GM23248 (cell line): ENCODE measurements at regions not wholly inside any gene's neighbourhood (a gene's known extent, or its start where the extent isn't known, plus 50 kb on each side); places are given as distances from the start of the nearest gene placed in this dataset.

Experiments used
- DNase-seq: peaks from one replicate; pipeline ENCODE4 v3.0.0-alpha.2; 2015
- H2AFZ ChIP-seq: fragments of 200-600 bp; sonication (generic); 2 replicates; pipeline ENCODE4 v1.6.1; 2016; ENCODE audit warnings: antibody characterized with exemption
- H3F3A ChIP-seq: fragments of 200-600 bp; sonication (generic); 2 replicates; pipeline ENCODE4 v1.6.1; 2016; ENCODE audit warnings: mild to moderate bottlenecking, antibody characterized with exemption, mixed run types; ENCODE audit not compliant: insufficient read depth
- H3K27ac ChIP-seq: fragments of 200-600 bp; sonication (generic); 2 replicates; pipeline ENCODE4 v1.5.1; 2016; ENCODE audit warnings: mild to moderate bottlenecking
- H3K27me3 ChIP-seq: fragments of 200-600 bp; sonication (generic); replicated peaks from 2 replicates; pipeline ENCODE4 v1.6.1; 2016; ENCODE audit warnings: mild to moderate bottlenecking; ENCODE audit not compliant: insufficient read depth
- H3K36me3 ChIP-seq: fragments of 200-600 bp; sonication (generic); 2 replicates; pipeline ENCODE4 v1.6.1; 2016; ENCODE audit warnings: low read depth, mild to moderate bottlenecking
- H3K4me1 ChIP-seq: fragments of 200-600 bp; sonication (generic); 2 replicates; pipeline ENCODE4 v1.6.1; 2016; ENCODE audit warnings: mild to moderate bottlenecking; ENCODE audit not compliant: insufficient read depth
- H3K4me2 ChIP-seq: fragments of 200-600 bp; sonication (generic); one replicate; pipeline ENCODE4 v1.6.1; 2016; ENCODE audit warnings: mild to moderate bottlenecking; ENCODE audit not compliant: unreplicated experiment
- H3K4me3 ChIP-seq: fragments of 200-600 bp; sonication (generic); 2 replicates; pipeline ENCODE4 v1.5.1; 2016; ENCODE audit warnings: mild to moderate bottlenecking
- H3K79me2 ChIP-seq: fragments of 200-600 bp; sonication (generic); 2 replicates; pipeline ENCODE4 v1.6.1; 2016; ENCODE audit warnings: mild to moderate bottlenecking; ENCODE audit not compliant: insufficient read depth
- H3K9ac ChIP-seq: fragments of 200-600 bp; sonication (generic); 2 replicates; pipeline ENCODE4 v1.6.1; 2016; ENCODE audit warnings: mild to moderate bottlenecking
- H3K9me2 ChIP-seq: fragments of 200-600 bp; sonication (generic); 2 replicates; pipeline ENCODE4 v1.6.1; 2016; ENCODE audit warnings: mixed run types, mild to moderate bottlenecking, moderate library complexity; ENCODE audit not compliant: insufficient read depth
- H3K9me3 ChIP-seq: fragments of 200-600 bp; sonication (generic); one replicate; pipeline ENCODE4 v1.6.1; 2017; ENCODE audit warnings: low read depth
- H4K20me1 ChIP-seq: fragments of 200-600 bp; sonication (generic); 2 replicates; pipeline ENCODE4 v1.6.0; 2016; ENCODE audit not compliant: insufficient read depth
- EZH2 ChIP-seq: fragments of 200-600 bp; sonication (generic); IDR thresholded peaks from 2 replicates; pipeline ENCODE4 v1.6.1; 2018; ENCODE audit warnings: antibody characterized with exemption, mild to moderate bottlenecking; ENCODE audit not compliant: insufficient read depth, poor library complexity, severe bottlenecking
- EZH2phosphoT487 ChIP-seq: fragments of 200-600 bp; sonication (generic); IDR thresholded peaks from 2 replicates; pipeline ENCODE4 v1.6.1; 2018; ENCODE audit warnings: antibody characterized with exemption, moderate library complexity, mild to moderate bottlenecking, low read depth; ENCODE audit not compliant: insufficient read depth
- WGBS, 2 experiments: methylation state at CpG; one replicate each; pipeline ENCODE4 v1.1.6; 2015 to 2017; ENCODE audit warnings: low lambda C conversion rate in 2 of 2, low coverage in 1 of 2; ENCODE audit errors: missing lambda C conversion rate in 2 of 2; 5-methylcytosine and 5-hydroxymethylcytosine counted together
- in situ Hi-C: fragments of 300-500 bp; cut with MboI; formaldehyde crosslinking; loops from 2 replicates; pipeline ENCODE4 v1.15.0; 2020

- no peaks in the 10 kb centered on the region for H3K36me3 ChIP-seq
- no peaks in the 10 kb centered on the region for H4K20me1 ChIP-seq
- no peak overlapping the region for H2AFZ ChIP-seq
- no peak overlapping the region for H3K4me3 ChIP-seq
- H3K79me2 ChIP-seq: no peaks in the 10 kb centered on the region
- in situ Hi-C loops: no loop called here
- no peaks in the 10 kb centered on the region for H3F3A ChIP-seq
- no peak overlapping the region for H3K4me2 ChIP-seq
- H3K9me2 ChIP-seq: no peaks in the 10 kb centered on the region
- no peaks in the 10 kb centered on the region for H3K4me1 ChIP-seq
- H3K9me3 ChIP-seq: no peaks in the 10 kb centered on the region
- no peaks in the 10 kb centered on the region; the same call in 1 of the 2 replicates for H3K27me3 ChIP-seq
- DNase-seq: no peak
- no peak for TF ChIP-seq EZH2phosphoT487
- no peak for TF ChIP-seq EZH2
- 22 to 73% methylated on average over 1 of the region's 1 CpG for WGBS, 2 experiments
- H3K27ac ChIP-seq: no peak overlapping the region
- H3K9ac ChIP-seq: no peak overlapping the region
Observed at GRCh38 chr16:50964491-50964890, 186.6 kb downstream of the SALL1 start.

GRCh38 chr16:50961952-50962351 lies 189.1 kb downstream of the SALL1 start:
- Histone ChIP-seq H3K9ac (no peak overlapping the region), H3K4me1 (no peaks in the 10 kb centered on the region), H3K4me3 (no peak overlapping the region), H4K20me1 (no peaks in the 10 kb centered on the region), H3K4me2 (no peak overlapping the region), H3F3A (no peaks in the 10 kb centered on the region), H3K36me3 (no peaks in the 10 kb centered on the region), H3K79me2 (no peaks in the 10 kb centered on the region), H3K9me2 (no peaks in the 10 kb centered on the region), H2AFZ (no peak overlapping the region), H3K9me3 (no peaks in the 10 kb centered on the region), H3K27me3 (no peaks in the 10 kb centered on the region; the same call in 1 of the 2 replicates), H3K27ac (no peak overlapping the region)
- 51 to 58% methylated on average over 7 of the region's 7 CpGs for WGBS, 2 experiments
- DNase-seq: no peak
- TF ChIP-seq EZH2 (no peak), EZH2phosphoT487 (no peak)
- in situ Hi-C loops: no loop called here

GRCh38 chr16:50960517-50961202 lies 190.4 kb downstream of the SALL1 start:
- no peaks in the 10 kb centered on the region for H3K36me3 ChIP-seq
- no peaks in the 10 kb centered on the region for H3K9me3 ChIP-seq
- no peak overlapping the region for H2AFZ ChIP-seq
- TF ChIP-seq EZH2phosphoT487: no peak
- TF ChIP-seq EZH2: no peak
- no peaks in the 10 kb centered on the region for H3F3A ChIP-seq
- H3K9ac ChIP-seq: no peak overlapping the region
- H3K79me2 ChIP-seq: no peaks in the 10 kb centered on the region
- 0 to 2% methylated on average over 2 of the region's 2 CpGs for WGBS, 2 experiments
- no peak for DNase-seq
- H3K27ac ChIP-seq: no peak overlapping the region
- no peaks in the 10 kb centered on the region; the same call in 1 of the 2 replicates for H3K27me3 ChIP-seq
- no peaks in the 10 kb centered on the region for H3K9me2 ChIP-seq
- H3K4me2 ChIP-seq: no peak overlapping the region
- in situ Hi-C loops: no loop called here
- H3K4me3 ChIP-seq: no peak overlapping the region
- H3K4me1 ChIP-seq: no peaks in the 10 kb centered on the region
- H4K20me1 ChIP-seq: no peaks in the 10 kb centered on the region

GRCh38 chr16:50957056-50957455 lies 194.0 kb downstream of the SALL1 start:
- no peaks in the 10 kb centered on the region for H3K79me2 ChIP-seq
- no peaks in the 10 kb centered on the region for H4K20me1 ChIP-seq
- no peak overlapping the region for H3K4me2 ChIP-seq
- H3K4me3 ChIP-seq: no peak overlapping the region
- H2AFZ ChIP-seq: no peak overlapping the region
- no peaks in the 10 kb centered on the region for H3K36me3 ChIP-seq
- TF ChIP-seq EZH2phosphoT487 (no peak), EZH2 (no peak)
- H3K9me3 ChIP-seq: no peaks in the 10 kb centered on the region
- H3K27ac ChIP-seq: no peak overlapping the region
- H3K4me1 ChIP-seq: no peaks in the 10 kb centered on the region
- no peaks in the 10 kb centered on the region for H3F3A ChIP-seq
- H3K27me3 ChIP-seq: no peaks in the 10 kb centered on the region
- H3K9me2 ChIP-seq: no peaks in the 10 kb centered on the region
- 56 to 68% methylated on average over 4 of the region's 4 CpGs for WGBS, 2 experiments
- H3K9ac ChIP-seq: no peak overlapping the region
- in situ Hi-C loops: no loop called here
- no peak for DNase-seq
